GM21786 (cell line): ENCODE measurements at regions not wholly inside any gene's neighbourhood (a gene's known extent, or its start where the extent isn't known, plus 50 kb on each side); places are given as distances from the start of the nearest gene placed in this dataset.
A peak's percentile ranks its signal among the peaks of the same experiment; 100 is the strongest.

ENCODE experiments used
- ATAC-seq: cut with Tn5 transposase; IDR thresholded peaks from one replicate; pipeline ENCODE4 v1.9.1; 2021; ENCODE audit not compliant: unreplicated experiment

DNA sequence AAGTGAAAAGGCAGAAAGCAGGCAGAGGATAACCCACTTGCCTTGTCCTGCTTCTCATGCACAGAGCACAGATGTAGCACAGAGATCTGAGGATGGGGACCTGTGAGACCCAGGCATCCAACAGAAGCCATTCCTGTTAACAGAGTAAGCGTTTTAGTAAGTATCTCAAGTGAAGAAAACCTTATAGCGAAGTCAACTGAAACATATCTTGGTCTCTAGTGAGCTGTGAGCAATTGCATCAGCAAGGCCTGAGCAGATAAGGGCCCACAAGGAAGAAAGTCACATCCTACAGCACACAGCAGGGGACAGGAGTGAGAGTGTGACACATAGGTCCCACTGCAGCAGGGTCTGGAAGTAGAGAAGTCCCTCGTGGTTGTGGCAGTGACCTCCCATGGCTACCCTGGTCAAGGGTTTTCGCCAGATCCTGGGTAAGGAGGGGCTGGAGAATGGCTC lies 248.7 kb upstream of the TNP1 start:
- ATAC-seq, result no peak

DNA sequence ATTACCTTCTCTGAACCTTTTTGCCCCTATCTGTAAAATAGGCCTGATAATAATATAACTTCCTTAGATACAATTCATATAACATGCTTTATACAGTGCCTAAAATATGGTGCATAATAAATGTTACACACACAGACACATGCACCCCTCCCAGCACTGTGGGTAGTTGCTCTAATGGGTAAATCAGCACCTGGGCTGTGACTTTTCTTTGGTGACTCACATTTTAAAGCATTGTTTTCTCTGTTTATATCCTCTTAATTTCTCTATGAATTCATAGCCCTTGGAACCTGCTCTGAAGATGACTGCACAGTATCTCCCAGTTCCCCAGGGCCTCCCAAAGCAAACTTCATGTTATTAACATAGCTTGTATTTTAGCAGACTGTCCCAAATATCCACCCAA lies 248.2 kb upstream of the TNP1 start:
- ATAC-seq, result no peak

DNA sequence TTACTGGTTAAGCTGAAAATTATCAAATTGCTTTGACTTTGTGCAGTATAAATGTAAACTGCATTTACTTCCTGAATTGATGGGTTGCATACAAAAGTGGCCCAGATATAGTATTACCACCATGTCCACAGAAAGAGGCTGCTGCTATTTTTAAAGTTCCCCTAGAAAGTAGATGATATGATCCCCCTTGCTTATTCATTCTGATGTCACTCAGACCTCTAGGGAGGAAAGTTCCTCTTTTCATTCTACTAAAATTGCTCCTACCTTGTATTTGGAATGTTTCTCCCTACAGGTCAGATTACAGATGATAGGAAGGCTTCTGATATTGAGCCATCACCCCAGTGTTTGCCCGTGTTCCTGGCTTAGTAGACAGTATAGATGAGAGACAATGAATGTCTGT lies 247.6 kb upstream of the TNP1 start:
- ATAC-seq, result no peak

DNA sequence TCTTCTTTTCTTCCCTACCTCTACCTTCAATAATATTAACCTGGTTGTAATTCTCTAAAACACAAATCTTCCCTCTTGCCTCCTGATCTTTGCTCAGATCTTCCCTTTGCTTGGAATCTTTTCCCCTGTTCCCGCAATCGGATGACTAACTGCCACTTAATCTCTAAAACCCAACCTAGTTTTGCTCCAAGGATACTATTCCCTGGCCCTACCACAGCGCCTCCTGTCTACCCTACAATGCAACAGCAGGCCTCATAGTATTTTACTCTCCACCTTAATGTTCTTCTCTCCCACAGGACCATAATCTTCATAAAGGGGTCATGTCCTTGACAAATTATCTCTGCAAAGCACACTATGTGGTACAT lies 246.8 kb upstream of the TNP1 start:
- ATAC-seq, result no peak

DNA sequence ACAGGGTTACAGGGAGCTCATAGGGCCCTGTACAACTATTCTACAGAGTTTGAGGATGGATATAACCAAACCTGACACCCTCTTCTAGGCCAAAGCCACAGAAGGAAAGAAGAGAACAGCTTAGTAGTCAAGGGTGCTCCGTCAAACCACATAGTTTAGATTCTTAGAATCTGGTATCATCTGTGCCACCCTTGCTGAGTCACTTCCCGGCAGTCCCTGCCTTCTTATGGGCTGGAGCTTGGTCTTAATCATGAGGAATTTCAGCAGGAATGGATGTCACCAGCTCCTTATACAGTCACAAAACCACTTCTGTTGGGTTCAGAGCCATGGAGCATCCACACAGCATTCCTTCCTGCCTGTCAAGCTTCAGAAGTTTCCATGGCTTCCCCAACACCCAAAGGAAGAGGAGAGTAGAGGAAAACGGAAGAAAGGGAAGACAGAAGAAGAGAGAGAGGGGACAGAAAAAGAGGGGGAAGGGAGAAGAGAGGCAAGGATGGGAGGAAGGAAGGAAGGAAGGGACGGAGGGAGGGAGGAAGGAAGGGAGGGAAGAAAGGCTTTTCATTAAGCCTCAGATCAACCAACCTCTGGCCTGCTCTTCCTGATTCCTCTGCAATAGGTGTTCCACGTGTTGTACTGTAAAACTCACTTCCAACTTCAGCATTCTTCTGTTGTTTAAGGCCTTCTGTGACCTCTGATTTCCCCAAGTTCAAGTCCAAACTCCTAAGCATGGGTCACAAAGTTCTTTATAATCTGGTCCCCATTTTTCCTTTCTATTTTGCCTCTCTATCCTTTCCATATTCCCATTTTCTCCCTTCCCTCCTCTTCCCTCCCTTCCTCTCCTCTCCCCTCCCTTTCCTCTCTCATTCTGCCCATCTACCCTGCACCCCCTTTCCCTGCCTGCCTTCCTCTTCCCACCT lies 246.1 kb upstream of the TNP1 start:
- ATAC-seq, result no peak

DNA sequence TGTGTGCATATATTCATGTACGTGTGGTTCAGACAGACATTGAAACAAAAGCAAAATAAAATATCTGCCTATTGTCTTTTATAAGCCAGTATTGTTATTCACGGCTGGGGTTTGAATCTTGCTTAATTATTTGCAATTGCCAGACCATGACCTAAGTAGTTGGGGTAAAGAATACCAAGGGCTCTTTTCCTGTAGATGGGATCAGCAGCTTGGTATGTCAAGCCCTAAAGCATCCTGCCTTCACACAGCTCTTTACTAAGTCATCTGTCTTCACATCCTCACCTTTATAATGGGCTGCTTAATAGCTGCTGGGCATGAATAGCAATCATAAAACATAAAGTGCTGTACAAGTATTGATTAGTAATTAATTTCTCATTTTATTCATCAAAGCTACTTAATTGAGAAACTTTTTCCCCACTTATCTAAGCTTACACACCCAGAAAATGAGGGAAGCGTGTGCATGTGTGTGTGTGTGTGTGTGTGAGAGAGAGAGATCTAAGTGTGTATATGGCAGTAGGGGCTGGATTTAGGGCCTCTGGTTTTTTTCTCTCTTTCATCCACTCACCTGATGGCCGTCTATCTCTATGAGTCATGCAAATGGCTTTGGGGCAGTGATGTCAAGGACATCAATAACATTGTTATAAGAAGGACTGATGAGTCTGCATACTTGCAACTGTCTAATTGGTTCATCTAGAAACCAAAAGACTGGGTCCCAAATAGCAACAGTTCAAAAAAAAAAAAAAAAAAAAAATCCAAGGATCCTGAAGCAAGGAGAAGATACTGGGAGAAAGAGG lies 244.1 kb upstream of the TNP1 start:
- ATAC-seq, result no peak

DNA sequence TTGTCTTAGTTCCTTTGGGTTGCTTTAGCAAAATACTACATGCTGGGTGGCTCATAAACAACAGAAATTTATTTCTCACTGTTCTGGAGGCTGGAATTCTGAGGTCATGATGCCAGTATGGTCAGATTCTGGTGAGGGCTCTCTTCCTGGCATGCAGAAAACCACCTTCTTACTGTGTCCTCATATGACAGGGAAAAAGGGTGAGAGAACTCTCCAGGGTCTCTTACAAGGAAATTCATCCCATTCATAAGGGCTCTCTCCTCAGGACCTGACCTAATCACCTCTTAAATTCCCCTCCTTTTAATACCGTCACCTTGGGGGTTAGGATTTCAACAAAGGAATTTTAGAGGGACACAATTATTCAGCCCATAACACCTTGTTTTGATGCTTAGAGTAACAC lies 243.1 kb upstream of the TNP1 start:
- ATAC-seq, result no peak

DNA sequence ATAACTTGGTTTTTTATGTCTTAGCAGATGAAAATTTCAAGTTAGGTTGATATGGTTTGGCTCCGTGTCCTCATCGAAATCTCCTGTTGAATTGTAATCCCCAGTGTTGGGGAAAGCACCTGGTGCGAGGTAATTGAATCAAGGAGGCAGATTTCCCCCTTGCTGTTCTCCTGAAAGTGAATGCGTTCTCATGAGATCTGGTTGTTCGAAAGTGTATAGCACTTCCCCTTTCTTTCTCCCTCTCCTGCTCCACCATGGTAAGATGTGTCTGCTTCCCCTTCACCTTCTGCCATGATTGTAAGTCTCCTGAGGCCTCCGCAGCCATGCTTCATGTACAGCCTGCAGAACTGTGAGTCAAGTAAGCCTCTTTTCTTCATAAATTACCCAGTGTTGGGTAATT lies 242.1 kb upstream of the TNP1 start:
- peak; percentile 83 for ATAC-seq

DNA sequence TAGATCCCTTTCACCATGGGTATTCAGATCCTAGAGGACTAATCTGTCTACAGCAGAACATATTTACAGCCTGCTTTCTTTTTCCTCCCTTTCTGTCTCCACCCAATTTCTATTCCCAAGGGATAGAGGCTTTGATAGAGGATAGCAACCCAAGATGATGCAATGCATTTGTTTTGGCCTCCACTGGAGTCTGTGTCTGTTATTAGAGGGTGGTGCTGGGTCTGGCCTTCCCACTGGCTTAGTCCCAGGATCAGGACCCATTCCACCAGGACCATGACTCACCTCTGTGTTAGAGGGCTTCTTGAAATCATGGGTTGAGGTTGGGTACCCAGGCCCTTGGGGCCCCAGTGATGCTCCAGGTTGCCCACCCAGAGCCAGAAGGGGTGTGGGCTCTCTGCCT lies 239.7 kb upstream of the TNP1 start:
- ATAC-seq, result no peak

DNA sequence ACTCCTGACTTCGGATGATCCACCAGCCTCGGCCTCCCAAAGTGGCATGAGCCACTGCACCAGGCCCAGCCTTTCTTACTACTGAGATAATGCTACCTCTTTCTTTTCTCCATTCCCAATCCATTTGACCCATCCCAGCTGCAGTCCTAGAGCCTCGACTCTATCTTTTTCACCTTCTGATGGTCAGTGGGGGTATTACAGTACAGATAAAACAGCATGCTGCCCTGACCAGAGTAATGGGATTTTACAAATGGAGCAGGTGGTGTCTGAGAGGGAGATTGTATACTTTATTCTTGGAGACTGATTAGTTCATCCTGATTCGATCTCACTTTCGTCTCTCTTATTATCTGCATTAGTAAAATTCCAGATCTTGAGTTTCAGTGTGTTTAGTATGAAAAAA lies 238.6 kb upstream of the TNP1 start:
- ATAC-seq, result no peak

DNA sequence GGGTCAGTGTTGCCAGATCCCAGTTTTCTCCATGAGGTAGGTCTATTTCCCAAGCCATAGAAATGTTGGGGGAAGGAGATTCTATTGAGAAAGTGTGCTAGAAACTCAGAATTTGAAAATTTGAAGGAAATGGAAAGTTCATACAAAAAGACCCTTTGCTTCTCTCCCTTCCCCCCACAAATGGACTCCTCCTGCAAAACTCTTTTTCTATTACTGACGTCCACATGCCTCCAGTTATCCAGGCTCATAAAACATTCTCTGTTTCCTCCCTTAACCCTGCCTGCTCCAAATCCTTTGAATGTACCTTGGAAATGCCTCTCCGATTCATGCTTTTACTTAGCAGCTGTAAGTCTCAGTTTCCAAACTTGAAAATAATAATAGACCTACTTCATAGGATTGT lies 237.5 kb upstream of the TNP1 start:
- no peak for ATAC-seq

DNA sequence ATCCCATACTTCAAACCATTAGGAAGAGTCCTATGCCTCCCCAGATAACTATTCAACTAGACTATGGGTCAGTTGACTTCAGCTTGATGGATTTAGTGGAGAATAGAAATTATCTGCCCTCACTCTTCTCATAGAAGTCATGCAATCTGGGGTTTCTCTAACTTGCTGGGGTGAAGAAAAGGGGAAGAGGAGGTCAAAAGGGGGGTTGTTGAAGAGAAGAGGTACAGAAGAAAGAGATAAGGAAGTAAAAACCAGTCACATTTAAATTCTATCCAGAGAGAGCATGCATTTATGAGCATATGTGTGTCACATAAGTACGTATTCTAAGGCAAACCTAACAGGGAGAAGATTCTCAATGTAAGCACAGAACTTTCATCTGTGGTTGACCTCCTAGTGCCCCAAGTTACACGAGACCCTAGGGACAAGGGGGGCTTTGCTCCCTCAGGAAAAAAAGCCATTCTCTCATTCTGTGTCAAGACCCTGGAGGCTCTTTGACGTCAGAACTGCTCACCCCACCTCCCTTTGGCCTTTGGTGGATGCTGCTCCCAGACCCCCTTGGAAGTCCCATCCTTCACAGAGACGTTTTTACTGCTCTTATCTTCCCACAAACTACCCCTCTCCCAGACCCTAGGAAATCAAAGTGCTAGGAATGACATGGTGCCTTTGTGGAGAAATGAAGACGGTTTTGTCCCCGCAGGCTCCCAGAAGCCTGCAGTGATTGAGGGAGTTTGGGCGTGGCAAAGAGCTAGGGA lies 236.8 kb upstream of the TNP1 start:
- ATAC-seq, result no peak

DNA sequence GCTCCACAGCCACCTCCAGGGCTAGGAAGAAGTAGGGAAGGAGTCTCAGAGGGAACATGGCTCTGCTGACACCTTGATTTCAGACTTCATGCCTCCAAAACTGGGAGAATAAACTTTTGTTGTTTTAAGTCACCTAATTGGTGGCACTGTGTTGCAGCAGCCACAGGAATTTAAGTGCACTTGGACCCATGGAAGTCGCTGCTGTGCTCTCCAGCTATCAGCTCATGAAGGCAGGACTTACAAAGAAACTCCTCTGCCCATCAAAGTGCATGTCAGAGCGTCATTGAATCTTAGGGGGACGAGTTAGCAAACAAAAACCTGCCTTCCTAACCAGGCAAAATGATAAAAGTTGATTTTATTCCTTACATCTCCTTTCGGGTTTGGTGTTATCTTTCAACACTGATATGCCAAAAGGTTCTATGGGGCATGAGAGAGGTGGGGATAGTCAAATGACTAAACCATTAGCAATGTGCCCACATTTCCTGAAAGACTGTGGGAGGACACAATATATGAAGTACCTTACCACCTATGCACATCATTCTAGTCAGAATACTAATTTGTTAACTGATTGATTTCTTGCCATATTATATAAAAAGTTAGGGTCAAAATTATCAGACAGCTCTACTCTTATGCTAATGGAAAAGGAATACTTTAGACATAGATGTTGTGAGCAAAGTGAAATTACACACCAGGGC lies 235.8 kb upstream of the TNP1 start:
- no peak for ATAC-seq

DNA sequence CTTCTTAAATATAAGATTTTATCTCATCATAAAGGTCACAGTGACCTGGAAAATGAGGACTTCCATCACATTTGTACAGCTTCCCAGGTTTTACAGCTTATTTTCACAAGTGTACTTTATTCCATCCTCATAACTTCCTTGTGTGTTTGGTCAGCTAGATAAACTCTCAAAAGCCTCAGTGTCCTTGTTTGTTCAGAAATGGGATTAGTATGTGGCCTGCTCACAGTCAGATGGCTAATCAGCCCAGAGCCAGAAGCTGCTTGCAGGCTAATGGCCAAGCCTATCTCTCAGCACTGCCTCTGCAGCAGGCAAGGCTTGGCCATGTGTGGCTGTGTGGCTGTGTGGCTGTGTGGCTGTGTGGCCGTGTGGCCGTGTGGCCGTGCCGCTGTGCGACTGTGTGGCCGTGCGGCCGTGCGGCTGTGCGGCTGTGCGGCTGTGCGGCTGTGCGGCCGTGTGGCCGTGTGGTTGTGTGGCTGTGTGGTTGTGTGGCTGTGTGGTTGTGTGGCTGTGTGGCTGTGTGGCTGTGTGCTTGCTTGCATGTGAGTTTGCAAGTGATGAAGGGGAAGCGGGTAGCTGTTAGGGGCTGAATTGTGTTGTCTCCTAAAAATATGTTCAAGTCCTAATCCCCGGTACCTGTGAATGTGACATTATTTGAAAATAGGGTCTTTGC lies 233.0 kb upstream of the TNP1 start:
- ATAC-seq, result no peak

DNA sequence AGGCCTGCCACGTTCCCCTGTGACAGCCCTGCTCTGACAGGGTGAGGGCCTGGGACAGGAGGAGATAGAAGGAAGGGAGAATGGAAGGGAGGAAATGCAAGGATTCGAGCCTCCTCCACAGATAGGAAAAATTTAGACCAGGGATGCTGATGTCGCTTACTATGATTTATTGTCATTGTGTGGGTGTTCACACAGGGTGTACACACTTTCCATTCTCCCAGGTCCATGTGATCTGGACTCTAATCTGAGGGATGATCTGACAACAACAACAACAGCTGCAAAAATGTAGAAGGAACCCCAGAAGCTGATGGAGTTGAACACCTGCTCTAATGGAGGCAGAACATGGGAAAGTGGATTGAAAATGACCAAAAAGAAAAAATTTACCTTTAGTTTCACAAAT lies 231.7 kb upstream of the TNP1 start:
- ATAC-seq, result no peak

DNA sequence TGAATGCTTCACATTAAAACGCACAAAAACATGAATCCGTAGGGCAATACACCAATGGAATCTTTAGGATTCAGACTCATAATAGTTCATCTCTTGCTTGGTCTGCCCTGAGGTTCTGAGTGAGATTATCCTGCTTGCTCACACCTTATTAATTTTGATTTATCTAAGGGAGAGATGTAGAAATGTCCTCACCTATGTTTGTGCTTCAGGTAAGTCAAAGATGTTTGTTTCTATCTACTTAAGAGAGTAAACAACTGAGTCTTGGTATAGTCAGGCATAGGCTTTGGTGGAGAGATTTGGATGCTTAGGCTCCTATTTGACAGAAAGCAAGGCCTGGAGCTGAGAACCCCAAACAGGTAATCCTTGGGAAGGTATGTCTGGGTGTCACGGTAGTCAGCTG lies 231.0 kb upstream of the TNP1 start:
- no peak for ATAC-seq

DNA sequence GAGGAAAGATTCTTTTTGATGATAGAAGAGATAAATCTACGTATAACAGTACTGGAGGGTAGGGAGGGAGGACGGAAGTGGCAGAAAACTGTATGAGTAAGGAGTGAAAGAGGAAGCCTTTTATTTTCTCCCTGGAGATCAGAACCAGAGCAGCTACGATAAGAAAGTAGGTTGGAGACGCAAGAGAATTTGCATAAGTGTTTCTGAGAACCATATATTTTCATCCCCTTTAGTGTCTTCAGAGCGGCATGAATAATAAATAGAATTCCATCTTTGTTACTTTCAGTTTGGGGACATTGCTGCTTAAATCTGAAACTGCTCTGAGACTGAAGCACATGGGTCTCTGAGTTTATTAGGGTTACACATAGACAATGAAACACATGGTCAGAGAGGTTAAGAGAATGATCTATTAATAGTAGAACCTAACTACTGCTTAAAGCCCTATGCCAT lies 230.2 kb upstream of the TNP1 start:
- peak; percentile 81 for ATAC-seq

DNA sequence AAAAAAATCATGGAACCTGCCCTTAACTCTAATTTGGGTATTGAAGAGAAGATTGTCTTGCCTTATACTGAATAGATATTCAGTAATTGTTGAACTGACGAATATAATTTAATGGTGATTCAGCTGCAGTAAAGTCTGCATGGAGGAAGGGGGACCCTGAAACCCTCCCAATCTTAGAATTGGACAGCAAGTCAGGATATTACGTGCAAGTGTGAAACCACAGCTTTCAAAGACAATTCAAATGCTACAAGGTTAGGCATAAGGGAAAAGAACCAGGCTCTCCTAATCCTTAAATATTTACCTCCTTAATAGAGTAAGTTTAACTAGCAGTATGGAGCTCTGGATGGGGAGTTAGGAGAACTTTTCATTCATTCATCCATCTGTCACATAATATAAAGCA lies 226.9 kb upstream of the TNP1 start:
- ATAC-seq, result no peak

DNA sequence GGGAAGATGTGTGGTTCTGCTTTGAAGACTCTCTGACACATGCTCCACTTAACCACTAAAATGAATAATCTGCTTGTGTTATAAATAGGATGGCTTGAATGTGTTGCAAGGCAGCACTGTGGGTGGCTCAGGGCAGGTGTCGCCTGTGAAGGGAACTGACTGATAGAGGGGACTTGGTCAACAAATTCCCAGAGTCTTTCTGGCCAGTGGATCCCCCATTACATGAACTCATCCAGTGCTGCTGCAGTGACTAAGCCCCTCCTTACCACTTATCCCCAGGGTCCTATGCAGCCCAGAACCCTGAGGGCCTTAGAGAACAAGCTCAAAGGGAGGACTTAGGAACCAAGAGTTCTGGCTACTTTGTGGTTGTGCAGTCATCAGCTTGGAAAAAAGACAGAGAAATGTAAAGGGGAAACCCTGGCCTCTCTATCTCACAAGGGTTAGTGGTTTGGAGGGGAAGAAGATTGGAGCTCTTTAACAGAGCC lies 226.2 kb upstream of the TNP1 start:
- ATAC-seq, result peak; percentile 33

DNA sequence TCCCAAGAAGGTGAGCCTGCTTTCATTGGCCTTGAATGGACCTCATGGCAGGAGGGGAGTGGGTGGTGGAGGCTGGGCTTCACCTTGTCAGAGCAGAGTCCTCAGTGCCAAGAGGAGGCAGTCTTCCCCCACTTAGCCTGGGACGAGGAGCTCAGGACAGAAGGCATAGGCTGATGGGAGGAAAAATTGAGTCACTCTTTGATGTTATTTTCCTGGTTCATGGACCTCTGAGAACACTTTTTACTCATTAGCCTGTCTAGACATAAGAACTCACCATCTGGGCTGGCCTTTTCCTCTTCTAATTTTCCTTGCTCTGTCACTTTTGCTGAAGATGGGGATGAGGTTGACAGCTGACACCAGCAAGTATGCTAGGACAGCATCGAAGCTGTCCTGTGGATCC lies 225.7 kb upstream of the TNP1 start:
- ATAC-seq, result no peak
